ENCODE measurements at regions not wholly inside any gene's neighbourhood (a gene's known extent, or its start where the extent isn't known, plus 50 kb on each side); places are given as distances from the start of the nearest gene placed in this dataset.

DNA sequence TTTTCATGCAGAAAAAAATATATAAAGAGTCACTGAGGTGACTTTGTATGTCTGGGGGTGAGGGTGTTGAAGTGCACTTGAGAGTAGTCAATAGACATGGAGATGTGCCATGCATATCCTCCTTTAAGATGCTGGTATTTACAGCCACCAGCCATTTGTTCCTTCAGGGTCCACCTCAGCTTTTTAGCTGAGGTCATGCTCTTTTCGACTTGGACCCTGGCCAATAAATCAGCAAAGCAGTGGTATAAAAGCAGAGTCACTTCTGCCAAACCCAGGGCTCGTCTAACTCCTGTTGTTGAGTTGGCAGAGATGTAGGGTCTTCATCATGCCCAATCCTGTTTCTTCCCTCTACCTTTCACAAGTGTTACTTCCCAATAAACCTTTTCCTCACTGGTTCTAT is 75.1 kb upstream of the OSTN start:
- Histone ChIP-seq H3K27ac (no peak overlapping the region), H3K27me3 (no peaks in the 10 kb centered on the region), H3K36me3 (no peaks in the 10 kb centered on the region), H3K4me1 (no peaks in the 10 kb centered on the region), H3K9me3 (no peaks in the 10 kb centered on the region), H3K4me3 (no peak overlapping the region)
- DNase-seq = no peak
- TF ChIP-seq CTCF (IDR thresholded peaks at IDR 0.05) (no peak), POLR2A (IDR thresholded peaks at IDR 0.05) (no peak)
- 10 to 17% methylated on average over 2 of the region's 2 CpGs for WGBS, 2 donors
- intact Hi-C loops (cut with DNase I) = no loop called here

DNA sequence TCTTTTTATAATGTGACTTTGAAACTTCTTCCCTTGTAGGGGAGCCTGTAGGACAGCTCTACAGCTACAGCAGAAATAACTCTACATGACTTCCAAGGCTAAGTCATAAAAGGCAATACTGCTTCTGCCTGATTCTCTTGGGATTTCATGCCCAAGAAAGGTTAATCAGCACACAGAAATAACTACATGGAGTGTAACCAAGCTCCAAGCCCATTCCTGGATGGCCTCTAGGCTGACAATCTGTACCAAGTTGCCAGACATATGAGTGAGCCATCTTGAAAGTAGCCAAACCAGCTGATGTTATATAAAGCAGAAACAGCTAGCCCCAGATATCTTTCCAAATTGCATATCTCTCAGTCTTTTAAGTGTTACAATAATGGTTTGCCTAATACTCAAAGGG is 75.8 kb upstream of the OSTN start:
- no peak for DNase-seq
- H3K4me1 ChIP-seq = no peaks in the 10 kb centered on the region
- no peaks in the 10 kb centered on the region for H3K27me3 ChIP-seq
- intact Hi-C loops (cut with DNase I) = no loop called here
- H3K9me3 ChIP-seq = no peaks in the 10 kb centered on the region
- no peaks in the 10 kb centered on the region for H3K36me3 ChIP-seq
- TF ChIP-seq CTCF (IDR thresholded peaks at IDR 0.05) (no peak), POLR2A (IDR thresholded peaks at IDR 0.05) (no peak)
- H3K27ac ChIP-seq = no peak overlapping the region
- no peak overlapping the region for H3K4me3 ChIP-seq

GRCh38 chr3:191120447-191121298 is 78.4 kb upstream of the OSTN start:
- H3K9me3 ChIP-seq = no peaks in the 10 kb centered on the region
- DNase-seq = no peak
- no peaks in the 10 kb centered on the region for H3K36me3 ChIP-seq
- no peak for TF ChIP-seq CTCF (IDR thresholded peaks at IDR 0.05)
- TF ChIP-seq POLR2A (IDR thresholded peaks at IDR 0.05) = no peak
- no peaks in the 10 kb centered on the region for H3K27me3 ChIP-seq
- intact Hi-C loops (cut with DNase I) = no loop called here
- WGBS, 2 donors = 60 to 66% methylated on average over 2 of the region's 2 CpGs
- no peaks in the 10 kb centered on the region for H3K4me1 ChIP-seq
- no peak overlapping the region for H3K4me3 ChIP-seq
- H3K27ac ChIP-seq = no peak overlapping the region

- WGBS, 2 donors = 70 to 85% methylated on average over 3 of the region's 3 CpGs
- intact Hi-C loops (cut with DNase I) = no loop called here
- no peak for DNase-seq
Observed at GRCh38 chr3:191119415-191120295, 79.4 kb upstream of the OSTN start.

More at GRCh38 chr3:191119415-191120295, 79.4 kb upstream of the OSTN start:
- H3K27ac ChIP-seq = no peak overlapping the region
- H3K9me3 ChIP-seq = no peaks in the 10 kb centered on the region
- no peaks in the 10 kb centered on the region for H3K4me1 ChIP-seq
- H3K4me3 ChIP-seq = no peak overlapping the region
- no peaks in the 10 kb centered on the region for H3K27me3 ChIP-seq
- no peak for TF ChIP-seq CTCF (IDR thresholded peaks at IDR 0.05)
- no peak for TF ChIP-seq POLR2A (IDR thresholded peaks at IDR 0.05)
- no peaks in the 10 kb centered on the region for H3K36me3 ChIP-seq
